Epithelial cell of esophagus (primary cell): ENCODE measurements at regions not wholly inside any gene's neighbourhood (a gene's known extent, or its start where the extent isn't known, plus 50 kb on each side); places are given as distances from the start of the nearest gene placed in this dataset.
A peak's percentile ranks its signal among the peaks of the same experiment; 100 is the strongest.
"Not testable (repeated sequence)": the region's sequence is repeated elsewhere in the genome, so short reads cannot be mapped to it uniquely, and the experiment has no call there.

Source experiments
- DNase-seq: peaks from one replicate; pipeline ENCODE4 v3.0.0; 2010; ENCODE audit warnings: low read depth
- H3K4me3 ChIP-seq: 2 replicates; pipeline ENCODE4 v1.5.1; 2011; ENCODE audit warnings: mild to moderate bottlenecking, low read length, control low read depth
- TF ChIP-seq, protein P1 (sequence below): IDR thresholded peaks from 2 replicates; pipeline ENCODE4 v1.5.1; 2011; ENCODE audit warnings: low read depth, mild to moderate bottlenecking, low read length, control low read depth, inconsistent platforms; ENCODE audit not compliant: insufficient read depth; ENCODE audit errors: missing control alignments

DNA sequence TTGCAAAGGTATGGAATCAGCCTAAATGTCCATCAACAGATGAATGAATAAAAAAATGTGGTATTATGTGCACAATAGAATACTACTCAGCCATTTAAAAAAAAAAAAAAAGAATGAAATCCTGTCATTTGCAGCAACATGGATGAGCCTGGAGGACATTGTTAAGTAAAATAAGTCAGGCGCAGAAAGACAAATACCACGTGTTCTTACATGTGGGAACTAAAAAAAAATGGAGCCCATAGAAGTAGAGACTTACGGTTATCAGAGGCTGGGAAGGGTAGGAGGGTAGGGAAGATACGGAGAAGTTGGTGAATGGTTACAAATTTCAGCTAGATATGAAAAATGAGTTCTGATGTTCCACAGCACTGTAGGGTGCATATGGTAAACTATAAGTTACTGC lies 97.2 kb upstream of the SIRPG start:
- H3K4me3 ChIP-seq: no peak overlapping the region
- TF ChIP-seq, protein P1, sequence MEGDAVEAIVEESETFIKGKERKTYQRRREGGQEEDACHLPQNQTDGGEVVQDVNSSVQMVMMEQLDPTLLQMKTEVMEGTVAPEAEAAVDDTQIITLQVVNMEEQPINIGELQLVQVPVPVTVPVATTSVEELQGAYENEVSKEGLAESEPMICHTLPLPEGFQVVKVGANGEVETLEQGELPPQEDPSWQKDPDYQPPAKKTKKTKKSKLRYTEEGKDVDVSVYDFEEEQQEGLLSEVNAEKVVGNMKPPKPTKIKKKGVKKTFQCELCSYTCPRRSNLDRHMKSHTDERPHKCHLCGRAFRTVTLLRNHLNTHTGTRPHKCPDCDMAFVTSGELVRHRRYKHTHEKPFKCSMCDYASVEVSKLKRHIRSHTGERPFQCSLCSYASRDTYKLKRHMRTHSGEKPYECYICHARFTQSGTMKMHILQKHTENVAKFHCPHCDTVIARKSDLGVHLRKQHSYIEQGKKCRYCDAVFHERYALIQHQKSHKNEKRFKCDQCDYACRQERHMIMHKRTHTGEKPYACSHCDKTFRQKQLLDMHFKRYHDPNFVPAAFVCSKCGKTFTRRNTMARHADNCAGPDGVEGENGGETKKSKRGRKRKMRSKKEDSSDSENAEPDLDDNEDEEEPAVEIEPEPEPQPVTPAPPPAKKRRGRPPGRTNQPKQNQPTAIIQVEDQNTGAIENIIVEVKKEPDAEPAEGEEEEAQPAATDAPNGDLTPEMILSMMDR: no peak
- no peak for DNase-seq

DNA sequence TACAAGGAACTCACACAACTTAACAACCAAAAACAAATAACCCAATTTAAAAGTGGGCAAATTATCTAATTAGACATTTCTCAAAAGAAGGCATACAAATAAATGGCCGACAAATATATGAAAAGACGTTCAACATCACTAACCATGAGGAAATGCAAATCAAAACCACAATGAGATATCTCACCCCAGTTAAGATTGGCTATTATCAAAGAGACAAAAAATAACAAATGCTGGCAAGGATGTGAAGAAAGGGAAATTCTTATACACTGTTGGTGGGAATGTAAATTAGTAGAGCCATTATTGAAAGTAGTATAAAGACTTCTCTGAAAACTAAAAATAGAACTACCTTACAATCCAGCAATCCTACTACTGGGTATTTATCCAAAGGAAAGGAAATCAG lies 96.7 kb upstream of the SIRPG start:
- no peak for DNase-seq
- H3K4me3 ChIP-seq: no peak overlapping the region
- TF ChIP-seq, protein P1: no peak

DNA sequence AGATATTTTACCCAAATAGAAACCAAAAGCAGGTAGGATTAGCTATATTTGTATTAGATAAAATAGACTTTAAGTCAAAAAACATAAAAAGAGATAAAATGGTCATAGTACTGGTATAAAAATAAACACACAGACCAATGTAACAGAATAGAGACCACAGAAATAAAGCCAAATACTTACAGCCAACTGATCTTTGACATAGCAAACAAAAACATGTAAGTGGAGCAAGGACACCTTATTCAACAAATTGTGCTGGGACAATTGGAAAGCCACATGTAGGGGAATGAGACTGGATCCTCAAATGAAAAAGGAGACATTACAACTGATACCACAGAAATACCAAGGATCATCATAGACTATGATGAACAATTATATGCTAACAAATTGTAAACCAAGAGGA lies 94.5 kb upstream of the SIRPG start:
- H3K4me3 ChIP-seq: no peak overlapping the region
- no peak for DNase-seq
- TF ChIP-seq, protein P1: no peak

DNA sequence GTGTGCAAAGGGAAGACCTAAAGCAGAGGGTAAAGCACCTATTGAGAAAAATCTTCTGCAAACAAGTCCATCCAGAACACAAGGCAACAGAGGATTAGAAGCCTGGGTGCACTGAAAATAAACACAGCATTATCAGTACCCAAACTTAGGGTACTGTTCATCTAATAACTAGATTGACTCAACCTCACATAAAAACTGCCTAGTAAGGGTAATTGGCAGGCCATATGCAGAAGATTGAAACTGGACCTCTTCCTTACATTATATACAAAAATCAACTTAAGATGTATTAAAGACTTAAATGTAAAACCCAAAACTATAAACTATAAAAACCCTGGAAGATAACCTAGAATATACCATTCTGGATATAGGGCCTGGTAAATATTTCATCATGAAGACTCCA lies 91.2 kb upstream of the SIRPG start:
- no peak for DNase-seq
- TF ChIP-seq, protein P1: no peak
- no peak overlapping the region for H3K4me3 ChIP-seq

DNA sequence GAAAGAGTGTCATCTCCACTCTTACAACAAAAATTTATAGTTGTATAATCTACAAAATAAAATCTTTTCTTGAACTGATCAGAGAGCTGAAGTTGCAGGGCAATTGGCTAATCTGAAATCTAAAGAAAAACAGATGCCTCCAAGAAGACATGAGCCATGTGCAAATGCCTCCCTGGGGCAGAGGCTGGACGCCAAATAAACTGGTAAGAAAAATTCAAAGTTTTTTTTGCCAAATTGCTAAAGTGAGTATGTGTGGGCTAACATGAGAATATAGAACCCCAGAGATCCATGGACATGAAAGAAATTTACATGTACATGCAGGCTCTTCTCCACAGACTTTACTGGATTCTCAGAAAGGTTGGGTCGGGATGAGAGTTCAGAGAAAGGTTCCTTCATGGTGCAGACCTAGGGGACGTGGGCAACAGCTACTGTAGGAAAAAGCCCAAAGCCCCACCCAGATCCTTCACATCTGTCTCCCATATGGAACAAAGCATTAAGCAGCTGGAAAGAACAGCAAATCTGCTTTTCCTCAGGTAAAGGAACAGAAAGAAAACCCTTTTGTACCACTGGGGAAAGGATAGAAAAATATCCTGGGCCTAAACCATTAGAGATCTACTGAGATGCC lies 90.5 kb upstream of the SIRPG start:
- TF ChIP-seq, protein P1: no peak
- no peak overlapping the region for H3K4me3 ChIP-seq
- no peak for DNase-seq

DNA sequence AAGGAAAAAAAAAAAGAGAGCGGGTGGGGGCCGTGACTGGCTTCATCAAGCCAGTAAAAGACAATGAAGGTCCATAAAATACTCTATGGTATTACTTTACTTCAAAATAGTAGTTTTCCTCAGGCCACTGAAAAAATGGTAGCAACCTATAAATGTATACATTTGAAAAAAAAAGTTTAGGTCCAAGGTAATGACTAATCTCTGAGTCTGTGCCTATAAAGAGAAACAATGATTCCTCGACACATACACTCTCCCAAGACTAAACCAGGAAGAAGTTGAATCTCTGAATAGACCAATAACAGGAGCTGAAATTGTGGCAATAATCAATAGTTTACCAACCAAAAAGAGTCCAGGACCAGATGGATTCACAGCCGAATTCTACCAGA lies 84.5 kb upstream of the SIRPG start:
- not testable (repeated sequence) for H3K4me3 ChIP-seq
- peak; percentile 22 for DNase-seq

DNA sequence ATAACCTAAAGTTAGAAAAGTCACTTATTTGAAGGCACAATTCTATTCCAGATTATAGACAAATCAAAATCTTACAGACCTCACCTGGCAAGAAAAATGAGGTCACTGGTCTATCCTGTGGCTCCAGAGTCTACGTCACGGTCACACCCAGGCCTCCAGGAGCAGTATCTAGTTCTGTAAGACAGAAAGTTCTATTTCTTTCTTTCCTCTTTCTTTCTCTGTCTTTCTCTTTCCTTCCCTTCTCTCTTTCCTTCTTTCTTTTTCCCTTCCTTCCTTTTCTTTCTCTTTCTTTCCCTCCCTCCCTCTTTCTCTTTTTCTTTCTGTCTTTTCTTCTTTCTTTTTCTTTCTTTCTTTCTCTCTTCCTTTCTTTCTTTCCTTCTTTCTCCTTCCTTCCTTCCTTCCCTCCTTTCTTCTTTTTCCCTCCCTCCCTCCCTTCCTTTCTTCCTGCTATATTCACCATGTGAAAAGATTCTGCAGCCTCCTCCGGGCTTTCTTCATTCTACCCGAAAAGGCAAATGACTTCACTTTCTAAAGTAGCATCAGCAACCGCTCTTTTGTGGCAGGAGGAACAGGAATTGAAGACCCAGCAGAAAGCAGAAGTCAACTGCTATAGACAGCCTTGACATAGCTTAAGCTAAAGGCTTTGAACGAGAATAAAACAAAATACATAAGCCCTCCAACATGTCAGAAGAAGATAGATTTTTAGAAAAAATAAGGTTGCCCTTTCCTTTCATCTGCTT lies 83.9 kb upstream of the SIRPG start:
- no peak overlapping the region for H3K4me3 ChIP-seq
- peak; percentile 47 for DNase-seq
- TF ChIP-seq, protein P1: no peak
